K562 (cell line): ENCODE measurements at regions not wholly inside any gene's neighbourhood (a gene's known extent, or its start where the extent isn't known, plus 50 kb on each side); places are given as distances from the start of the nearest gene placed in this dataset.
A peak's percentile ranks its signal among the peaks of the same experiment; 100 is the strongest.

Experiments
- ATAC-seq: fragments of 200-7000 bp; cut with Tn5 transposase; 3 replicates; pipeline ENCODE4 v1.9.1; 2020; ENCODE audit warnings: moderate library complexity
- BruUV-seq: library from RNA; stranded (reverse); fragments of 400-500 nt; replicated peaks from 2 replicates; lab custom pipeline; 2021; lab: Mats Ljungman, UMichigan
- CTCF ChIA-PET: fragments of 300-600 bp; formaldehyde crosslinking; extraction: SDS; loops from one replicate; lab custom pipeline; 2021; ENCODE audit warnings: low intra/inter-chr PET ratio; lab: Yijun Ruan, JAX
- POLR2A ChIA-PET: fragments of 300-600, 350-650 bp; sonication (Branson Sonifier 250); formaldehyde crosslinking; extraction: SDS; loops from one replicate; lab custom pipeline; 2021; ENCODE audit warnings: antibody characterized with exemption, inconsistent platforms; lab: Yijun Ruan, JAX
- DNase-seq, 4 experiments: peaks; one replicate each; pipeline versions ENCODE4 v3.0.0 to v3.0.0-alpha.2; 2011 to 2018; ENCODE audit warnings: low spot score in 3 of 4, mixed read lengths in 3 of 4; ENCODE audit errors: extremely low read depth in 1 of 4
- FAIRE-seq: peaks from 2 replicates; lab custom pipeline; 2011; peaks lifted over from hg19 to GRCh38; lab: Jason Lieb, UNC
- H2AFZ ChIP-seq: 2 replicates; pipeline ENCODE4 v1.6.0; 2011; ENCODE audit warnings: low read depth, low read length, control low read depth, inconsistent platforms
- H3K27ac ChIP-seq: fragments of 200-600 bp; 3 replicates; pipeline ENCODE4 v1.8.0; 2011; ENCODE audit warnings: low read depth, mild to moderate bottlenecking, control low read depth, inconsistent platforms, low read length, moderate library complexity, mixed read lengths; ENCODE audit errors: extremely low read depth
- H3K27me3 ChIP-seq, 2 experiments: fragments of 300-600 bp in 1 of 2; 2 replicates in 1 of 2; 3 replicates in 1 of 2; pipeline versions ENCODE4 v1.6.0 to v1.8.0; 2011; ENCODE audit warnings: inconsistent platforms in 2 of 2, low read length in 2 of 2, mild to moderate bottlenecking in 1 of 2, mixed read lengths in 1 of 2, moderate library complexity in 1 of 2; ENCODE audit not compliant: control insufficient read depth in 2 of 2, insufficient read depth in 2 of 2
- H3K36me3 ChIP-seq: fragments of 300-600 bp; 3 replicates; pipeline ENCODE4 v1.8.0; 2011; ENCODE audit warnings: mild to moderate bottlenecking, low read length, inconsistent platforms; ENCODE audit not compliant: control insufficient read depth, insufficient read depth
- H3K4me1 ChIP-seq, 2 experiments: fragments of 200-600 bp in 1 of 2; replicated peaks in 1 of 2; 2 replicates in 1 of 2; 3 replicates in 1 of 2; pipeline versions ENCODE4 v1.5.1 to v1.8.0; 2011; ENCODE audit warnings: inconsistent platforms in 2 of 2, low read length in 2 of 2, mild to moderate bottlenecking in 1 of 2, mixed read lengths in 1 of 2, moderate library complexity in 1 of 2; ENCODE audit not compliant: control insufficient read depth in 2 of 2, insufficient read depth in 2 of 2
- H3K4me2 ChIP-seq: 2 replicates; pipeline ENCODE4 v1.6.1; 2011; ENCODE audit warnings: low read length, control low read depth, inconsistent platforms, mixed read lengths; ENCODE audit not compliant: insufficient read depth
- H3K4me3 ChIP-seq: fragments of 200-600 bp; sonication (generic), shearing (Covaris generic); 2 replicates; pipeline ENCODE4 v1.5.1; 2016; ENCODE audit warnings: control low read depth, inconsistent platforms
- H3K79me2 ChIP-seq: fragments of 200-600 bp; 3 replicates; pipeline ENCODE4 v1.8.0; 2011; ENCODE audit warnings: low read length, inconsistent platforms; ENCODE audit not compliant: control insufficient read depth, insufficient read depth
- H3K9ac ChIP-seq, 2 experiments: 2 replicates each; pipeline versions ENCODE4 v1.6.0 to v1.6.1; 2011; ENCODE audit warnings: low read depth in 2 of 2, low read length in 2 of 2, control low read depth in 1 of 2, inconsistent platforms in 1 of 2, mild to moderate bottlenecking in 1 of 2, mixed read lengths in 1 of 2; ENCODE audit not compliant: insufficient read depth in 1 of 2
- H3K9me1 ChIP-seq: one replicate; pipeline ENCODE4 v1.6.0; 2011; ENCODE audit warnings: inconsistent platforms, mild to moderate bottlenecking, low read length, moderate library complexity; ENCODE audit not compliant: control insufficient read depth, insufficient read depth
- H3K9me3 ChIP-seq: replicated peaks from 2 replicates; pipeline ENCODE4 v1.5.1; 2011; ENCODE audit warnings: low read depth, low read length, inconsistent platforms; ENCODE audit not compliant: control insufficient read depth, insufficient read depth
- H4K20me1 ChIP-seq: replicated peaks from 2 replicates; pipeline ENCODE4 v1.6.1; 2011; ENCODE audit warnings: low read length, inconsistent platforms, mixed read lengths; ENCODE audit not compliant: control insufficient read depth, insufficient read depth
- FOS ChIP-seq: IDR thresholded peaks from 3 replicates; pipeline ENCODE4 v1.6.1; 2011; ENCODE audit not compliant: insufficient read length; ENCODE audit errors: extremely low read depth
- ZBTB40 ChIP-seq, 2 experiments: fragments of 450-650 bp in 1 of 2; sonication (generic) in 1 of 2; formaldehyde crosslinking in 1 of 2; IDR thresholded peaks; 2 replicates each; pipeline versions ENCODE4 v1.7.1 to v1.9.0; 2016 to 2022; ENCODE audit warnings: inconsistent platforms in 1 of 2, mild to moderate bottlenecking in 1 of 2, missing genetic modification reagents in 1 of 2
- WGBS: fragments of 100-300 bp; shearing (Covaris generic); methylation state at CpG from one replicate; pipeline ENCODE4 v1.1.6; 2016; ENCODE audit warnings: low coverage, mixed read lengths; ENCODE audit not compliant: insufficient coverage; ENCODE audit errors: missing lambda C conversion rate; 5-methylcytosine and 5-hydroxymethylcytosine counted together
- in situ Hi-C: fragments of 300-500 bp; cut with MboI; formaldehyde crosslinking; loops from 4 replicates; pipeline ENCODE4 v1.15.0; 2018; ENCODE audit warnings: inconsistent platforms, mixed read lengths
- intact Hi-C: fragments of 100-400 bp; cut with micrococcal nuclease; formaldehyde crosslinking; loops from 2 replicates; pipeline ENCODE4 v1.14.2; 2022

- Histone ChIP-seq H2AFZ (no peak overlapping the region), H3K79me2 (no peaks in the 10 kb centered on the region), H3K9me1 (no peaks in the 10 kb centered on the region), H3K27me3 (no peaks in the 10 kb centered on the region), H3K27ac (no peak overlapping the region), H3K36me3 (no peaks in the 10 kb centered on the region), H3K9ac (no peak overlapping the region), H3K9me3 (no peaks in the 10 kb centered on the region), H3K4me3 (no peak overlapping the region), H3K4me1 (no peaks in the 10 kb centered on the region), H3K4me2 (no peak overlapping the region), H4K20me1 (no peaks in the 10 kb centered on the region)
- no TSS peak for BruUV-seq
- intact Hi-C loops = no loop called here
- CTCF ChIA-PET = no interaction called here
- in situ Hi-C loops = no loop called here
- POLR2A ChIA-PET = interaction anchor here (0.6 kb wide), 1 partner anchor 219 kb away, joined by 4 read pairs; no protein-coding TSS in a partner anchor
- TF ChIP-seq FOS (no peak), ZBTB40 (IDR thresholded peaks at IDR 0.05) (peak; percentile 91), ZBTB40 (CRISPR knock-in tag; IDR thresholded peaks at IDR 0.05) (no peak; the same call in 1 of the 2 replicates)
- ATAC-seq (no peak), DNase-seq (no peak), FAIRE-seq (no peak)
- WGBS = 37% methylated on average over 8 of the region's 9 CpGs
Observed at GRCh38 chr17:68801335-68802247, 153.6 kb downstream of the ABCA8 start.
